ENCODE measurements at regions not wholly inside any gene's neighbourhood (a gene's known extent, or its start where the extent isn't known, plus 50 kb on each side); places are given as distances from the start of the nearest gene placed in this dataset.

GRCh38 chr13:105370011-105370650 lies 1165.3 kb downstream of the EFNB2 start:
- DNase-seq (ENCODE audit: insufficient read length, low spot score, missing footprints), result no peak
- H3K4me2 ChIP-seq (ENCODE audit: insufficient read depth, low read length), result no peak overlapping the region
- no peaks in the 10 kb centered on the region for H3K79me2 ChIP-seq (ENCODE audit: insufficient read depth, low read length)
- no peaks in the 10 kb centered on the region for H3K27me3 ChIP-seq (ENCODE audit: insufficient read depth, low read length)
- peak overlapping the region; percentile 43 for H2AFZ ChIP-seq (ENCODE audit: low read length)
- no peaks in the 10 kb centered on the region for H3K9me3 ChIP-seq (ENCODE audit: low read depth, low read length)
- no peak for TF ChIP-seq CTCF (IDR thresholded peaks at IDR 0.05; ENCODE audit: extremely low read depth, low read depth, low read length)
- no peaks in the 10 kb centered on the region for H3K36me3 ChIP-seq (ENCODE audit: insufficient read depth, low read length)
- H4K20me1 ChIP-seq (ENCODE audit: insufficient read depth, low read length), result no peaks in the 10 kb centered on the region
- H3K4me3 ChIP-seq (ENCODE audit: insufficient read depth, low read length), result no peak overlapping the region
- H3K27ac ChIP-seq (ENCODE audit: low read depth, low read length), result no peak overlapping the region
- no peaks in the 10 kb centered on the region for H3K4me1 ChIP-seq (ENCODE audit: insufficient read depth, low read length)

DNA sequence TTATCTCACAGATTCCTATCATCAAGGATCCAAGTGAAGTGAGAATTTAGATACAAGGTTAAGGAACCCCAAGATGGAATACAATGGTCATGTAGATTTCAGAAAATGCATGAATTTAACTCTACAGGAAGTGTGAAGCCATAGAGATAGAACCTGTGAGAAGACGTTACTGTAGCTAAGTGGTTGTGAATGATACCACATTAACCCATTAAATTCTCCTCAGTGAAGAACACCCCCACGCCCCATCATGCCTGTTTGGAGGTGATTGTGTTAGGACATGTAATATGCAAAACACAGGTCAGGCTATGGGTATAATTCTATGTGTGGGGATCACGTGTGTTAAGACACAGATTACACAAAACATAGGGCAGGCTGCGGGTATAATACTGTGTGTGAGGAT lies 1166.7 kb downstream of the EFNB2 start:
- H3K4me1 ChIP-seq (ENCODE audit: insufficient read depth, low read length), result no peaks in the 10 kb centered on the region
- H3K9me3 ChIP-seq (ENCODE audit: low read depth, low read length), result no peaks in the 10 kb centered on the region
- H2AFZ ChIP-seq (ENCODE audit: low read length), result no peak overlapping the region

GRCh38 chr13:105365831-105366230 lies 1169.6 kb downstream of the EFNB2 start:
- no peaks in the 10 kb centered on the region for H3K4me1 ChIP-seq (ENCODE audit: insufficient read depth, low read length)
- H3K4me2 ChIP-seq (ENCODE audit: insufficient read depth, low read length), result no peak overlapping the region
- H3K27me3 ChIP-seq (ENCODE audit: insufficient read depth, low read length), result no peaks in the 10 kb centered on the region
- DNase-seq (ENCODE audit: insufficient read length, low spot score, missing footprints), result no peak
- H3K36me3 ChIP-seq (ENCODE audit: insufficient read depth, low read length), result no peaks in the 10 kb centered on the region
- no peak for TF ChIP-seq CTCF (IDR thresholded peaks at IDR 0.05; ENCODE audit: extremely low read depth, low read depth, low read length)
- no peak overlapping the region for H3K4me3 ChIP-seq (ENCODE audit: insufficient read depth, low read length)
- H3K79me2 ChIP-seq (ENCODE audit: insufficient read depth, low read length), result no peaks in the 10 kb centered on the region
- no peak overlapping the region for H2AFZ ChIP-seq (ENCODE audit: low read length)
- H3K9me3 ChIP-seq (ENCODE audit: low read depth, low read length), result no peaks in the 10 kb centered on the region
- no peak overlapping the region for H3K27ac ChIP-seq (ENCODE audit: low read depth, low read length)
- no peaks in the 10 kb centered on the region for H4K20me1 ChIP-seq (ENCODE audit: insufficient read depth, low read length)

More for the DNA sequence above, 1166.7 kb downstream of the EFNB2 start:
- Histone ChIP-seq H3K27ac (ENCODE audit: low read depth, low read length) (no peak overlapping the region), H3K4me2 (ENCODE audit: insufficient read depth, low read length) (no peak overlapping the region), H3K36me3 (ENCODE audit: insufficient read depth, low read length) (no peaks in the 10 kb centered on the region), H4K20me1 (ENCODE audit: insufficient read depth, low read length) (no peaks in the 10 kb centered on the region), H3K79me2 (ENCODE audit: insufficient read depth, low read length) (no peaks in the 10 kb centered on the region), H3K4me3 (ENCODE audit: insufficient read depth, low read length) (no peak overlapping the region), H3K27me3 (ENCODE audit: insufficient read depth, low read length) (no peaks in the 10 kb centered on the region)
- no peak for DNase-seq (ENCODE audit: insufficient read length, low spot score, missing footprints)
- no peak for TF ChIP-seq CTCF (IDR thresholded peaks at IDR 0.05; ENCODE audit: extremely low read depth, low read depth, low read length)

- no peak for DNase-seq (ENCODE audit: insufficient read length, low spot score, missing footprints)
- Histone ChIP-seq H3K27ac (ENCODE audit: low read depth, low read length) (no peak overlapping the region), H2AFZ (ENCODE audit: low read length) (no peak overlapping the region), H3K79me2 (ENCODE audit: insufficient read depth, low read length) (no peaks in the 10 kb centered on the region), H3K27me3 (ENCODE audit: insufficient read depth, low read length) (no peaks in the 10 kb centered on the region), H3K36me3 (ENCODE audit: insufficient read depth, low read length) (no peaks in the 10 kb centered on the region), H3K4me3 (ENCODE audit: insufficient read depth, low read length) (no peak overlapping the region), H3K4me2 (ENCODE audit: insufficient read depth, low read length) (no peak overlapping the region), H3K9me3 (ENCODE audit: low read depth, low read length) (no peaks in the 10 kb centered on the region), H3K4me1 (ENCODE audit: insufficient read depth, low read length) (no peaks in the 10 kb centered on the region), H4K20me1 (ENCODE audit: insufficient read depth, low read length) (no peaks in the 10 kb centered on the region)
- no peak for TF ChIP-seq CTCF (IDR thresholded peaks at IDR 0.05; ENCODE audit: extremely low read depth, low read depth, low read length)
Observed at GRCh38 chr13:105365021-105365550, 1170.4 kb downstream of the EFNB2 start.

Data from osteoblast (primary cell).